Thyroid gland (tissue), 4 donors: ENCODE measurements at regions not wholly inside any gene's neighbourhood (a gene's known extent, or its start where the extent isn't known, plus 50 kb on each side); places are given as distances from the start of the nearest gene placed in this dataset.

Source experiments
- POLR2A ChIP-seq, 2 donors: fragments of 450-650 bp; IDR thresholded peaks; one replicate each; pipeline ENCODE4 v1.6.1; 2017; ENCODE audit warnings: antibody characterized with exemption in 2 of 2, mild to moderate bottlenecking in 2 of 2, moderate library complexity in 1 of 2
- TF ChIP-seq, protein P1 (sequence below), 6 experiments: fragments of 200-600 bp in 3 of 6; fragments of 450-650 bp in 3 of 6; sonication (generic) in 3 of 6; IDR thresholded peaks; one replicate each; pipeline ENCODE4 v1.5.1; 2016 to 2019; ENCODE audit warnings: antibody characterized with exemption in 6 of 6, mild to moderate bottlenecking in 2 of 6, inconsistent platforms in 1 of 6, moderate library complexity in 1 of 6

DNA sequence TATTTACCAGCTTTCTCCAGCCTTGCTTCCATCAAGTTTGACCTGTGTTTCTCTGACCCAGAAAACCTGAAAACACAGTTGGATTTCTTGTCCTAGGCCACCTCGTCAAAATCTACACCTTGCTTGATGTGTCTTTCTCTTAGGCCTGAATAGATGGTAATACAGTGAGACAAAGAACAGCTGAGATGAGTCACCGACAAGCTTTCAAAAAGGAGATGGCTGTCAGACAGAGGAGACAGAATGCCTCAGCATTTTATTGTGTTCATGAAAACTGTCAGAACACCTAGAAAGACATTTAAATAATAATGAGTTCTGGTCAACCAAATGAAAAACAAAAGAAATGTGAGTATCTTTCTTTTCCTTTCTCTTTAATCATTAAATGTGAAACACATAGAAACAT is 119.7 kb upstream of the SORCS1 start:
- TF ChIP-seq, protein P1, sequence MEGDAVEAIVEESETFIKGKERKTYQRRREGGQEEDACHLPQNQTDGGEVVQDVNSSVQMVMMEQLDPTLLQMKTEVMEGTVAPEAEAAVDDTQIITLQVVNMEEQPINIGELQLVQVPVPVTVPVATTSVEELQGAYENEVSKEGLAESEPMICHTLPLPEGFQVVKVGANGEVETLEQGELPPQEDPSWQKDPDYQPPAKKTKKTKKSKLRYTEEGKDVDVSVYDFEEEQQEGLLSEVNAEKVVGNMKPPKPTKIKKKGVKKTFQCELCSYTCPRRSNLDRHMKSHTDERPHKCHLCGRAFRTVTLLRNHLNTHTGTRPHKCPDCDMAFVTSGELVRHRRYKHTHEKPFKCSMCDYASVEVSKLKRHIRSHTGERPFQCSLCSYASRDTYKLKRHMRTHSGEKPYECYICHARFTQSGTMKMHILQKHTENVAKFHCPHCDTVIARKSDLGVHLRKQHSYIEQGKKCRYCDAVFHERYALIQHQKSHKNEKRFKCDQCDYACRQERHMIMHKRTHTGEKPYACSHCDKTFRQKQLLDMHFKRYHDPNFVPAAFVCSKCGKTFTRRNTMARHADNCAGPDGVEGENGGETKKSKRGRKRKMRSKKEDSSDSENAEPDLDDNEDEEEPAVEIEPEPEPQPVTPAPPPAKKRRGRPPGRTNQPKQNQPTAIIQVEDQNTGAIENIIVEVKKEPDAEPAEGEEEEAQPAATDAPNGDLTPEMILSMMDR (IDR thresholded peaks at IDR 0.05) = no peak
- TF ChIP-seq POLR2A (IDR thresholded peaks at IDR 0.05) = no peak
